ENCODE measurements at regions not wholly inside any gene's neighbourhood (a gene's known extent, or its start where the extent isn't known, plus 50 kb on each side); places are given as distances from the start of the nearest gene placed in this dataset.
A peak's percentile ranks its signal among the peaks of the same experiment; 100 is the strongest.

- ATAC-seq (no peak), DNase-seq (ENCODE audit: low read depth in 1 of 2, low spot score in 1 of 2) (no peak), FAIRE-seq (peak; percentile 36)
- CTCF ChIA-PET: no interaction called here
- POLR2A ChIA-PET: no interaction called here
- TF ChIP-seq HOXB5 (CRISPR knock-in tag; IDR thresholded peaks at IDR 0.05) (no peak), ZFP36 (IDR thresholded peaks at IDR 0.05; ENCODE audit: borderline replicate concordance, partially characterized antibody) (peak; percentile 71), ESRRA (IDR thresholded peaks at IDR 0.05; ENCODE audit: borderline replicate concordance, low read length) (no peak), POLR2A (IDR thresholded peaks at IDR 0.05; ENCODE audit: low read length) (no peak)
- H3K27ac ChIP-seq: no peak overlapping the region
- no peak overlapping the region for H3K4me3 ChIP-seq
- no peaks in the 10 kb centered on the region for H3K4me1 ChIP-seq
- WGBS (ENCODE audit: missing lambda C conversion rate): 2% methylated on average over 2 of the region's 2 CpGs
- H3K4me2 ChIP-seq: no peak overlapping the region
- peaks cover 16% of the 10 kb centered on the region; the same call in 2 of the 3 replicates for H3K9me3 ChIP-seq
Observed at GRCh38 chr2:41500895-41501294, 546.9 kb upstream of the PKDCC start.

- WGBS (ENCODE audit: missing lambda C conversion rate): 1% methylated on average over 1 of the region's 1 CpG
- CTCF ChIA-PET: no interaction called here
- TF ChIP-seq RCOR1 (IDR thresholded peaks at IDR 0.05; ENCODE audit: low read depth, low read length) (no peak), MAFK (IDR thresholded peaks at IDR 0.05; ENCODE audit: partially characterized antibody) (peak; percentile 35)
Observed at GRCh38 chr2:41502752-41503151, 545.1 kb upstream of the PKDCC start.

GRCh38 chr2:41504532-41504931 is 543.3 kb upstream of the PKDCC start:
- no peak for ATAC-seq

More at GRCh38 chr2:41502752-41503151, 545.1 kb upstream of the PKDCC start:
- H3K4me2 ChIP-seq: no peak overlapping the region
- H3K4me3 ChIP-seq: no peak overlapping the region
- no peak overlapping the region for H3K27ac ChIP-seq
- H3K4me1 ChIP-seq: no peaks in the 10 kb centered on the region
- no peak for FAIRE-seq
- no peak for ATAC-seq
- no peak for DNase-seq (ENCODE audit: low read depth in 1 of 2, low spot score in 1 of 2)
- H3K9me3 ChIP-seq: peaks cover 6% of the 10 kb centered on the region; the same call in 2 of the 3 replicates
- POLR2A ChIA-PET: no interaction called here

GRCh38 chr2:41510108-41510507 is 537.7 kb upstream of the PKDCC start:
- Histone ChIP-seq H3K4me1 (no peaks in the 10 kb centered on the region), H3K4me2 (no peak overlapping the region), H3K27ac (no peak overlapping the region), H3K9me3 (no peaks in the 10 kb centered on the region), H3K4me3 (no peak overlapping the region)
- FAIRE-seq (no peak), ATAC-seq (no peak; a peak in 1 of 6 replicates), DNase-seq (ENCODE audit: low read depth in 1 of 2, low spot score in 1 of 2) (no peak)
- CTCF ChIA-PET: interaction anchor here (1.2 kb wide), 1 partner anchor 15 kb away, joined by 3 read pairs; no protein-coding TSS in a partner anchor
- POLR2A ChIA-PET: no interaction called here
- 0% methylated on average over 4 of the region's 4 CpGs for WGBS (ENCODE audit: missing lambda C conversion rate)
- no peak for TF ChIP-seq REST (IDR thresholded peaks at IDR 0.05)
- no peak for TF ChIP-seq FOXS1 (CRISPR knock-in tag; IDR thresholded peaks at IDR 0.05)
- TF ChIP-seq TP53 (CRISPR knock-in tag; IDR thresholded peaks at IDR 0.05): no peak
- TF ChIP-seq SMC3 (IDR thresholded peaks at IDR 0.05): no peak
- no peak for TF ChIP-seq POLR2A (IDR thresholded peaks at IDR 0.05; ENCODE audit: low read length)
- TF ChIP-seq ZC3H11A (IDR thresholded peaks at IDR 0.05): no peak
- TF ChIP-seq ZFP36 (IDR thresholded peaks at IDR 0.05; ENCODE audit: borderline replicate concordance, partially characterized antibody): no peak
- TF ChIP-seq HEYL (CRISPR knock-in tag; IDR thresholded peaks at IDR 0.05): no peak
- TF ChIP-seq RNF2 (IDR thresholded peaks at IDR 0.05; ENCODE audit: borderline replicate concordance, low read depth): no peak
- TF ChIP-seq RARB (CRISPR knock-in tag; IDR thresholded peaks at IDR 0.05): no peak
- no peak for TF ChIP-seq SREBF2 (IDR thresholded peaks at IDR 0.05)
- no peak for TF ChIP-seq NR3C1 (IDR thresholded peaks at IDR 0.05)
- no peak for TF ChIP-seq ELK1 (IDR thresholded peaks at IDR 0.05; ENCODE audit: low read depth, low read length)
- TF ChIP-seq MAFK (IDR thresholded peaks at IDR 0.05; ENCODE audit: partially characterized antibody): no peak
- no peak for TF ChIP-seq POLR2AphosphoS2 (conservative IDR thresholded peaks at IDR 0.05; ENCODE audit: low read length)
- TF ChIP-seq PBX3 (IDR thresholded peaks at IDR 0.05): no peak
- TF ChIP-seq HMGXB4 (CRISPR knock-in tag; IDR thresholded peaks at IDR 0.05; ENCODE audit: borderline replicate concordance): no peak

More at GRCh38 chr2:41504532-41504931, 543.3 kb upstream of the PKDCC start:
- no peaks in the 10 kb centered on the region for H3K4me1 ChIP-seq
- H3K27ac ChIP-seq: no peak overlapping the region
- H3K4me3 ChIP-seq: no peak overlapping the region
- POLR2A ChIA-PET: no interaction called here
- CTCF ChIA-PET: no interaction called here
- 2% methylated on average over 2 of the region's 2 CpGs for WGBS (ENCODE audit: missing lambda C conversion rate)
- FAIRE-seq (no peak), DNase-seq (ENCODE audit: low read depth in 1 of 2, low spot score in 1 of 2) (no peak)
- no peak overlapping the region for H3K4me2 ChIP-seq
- peaks cover 6% of the 10 kb centered on the region; the same call in 2 of the 3 replicates for H3K9me3 ChIP-seq
- TF ChIP-seq HDAC2 (IDR thresholded peaks at IDR 0.05): no peak
- TF ChIP-seq MAX (IDR thresholded peaks at IDR 0.05): no peak
- no peak for TF ChIP-seq ZC3H11A (IDR thresholded peaks at IDR 0.05)
- TF ChIP-seq MAFK (IDR thresholded peaks at IDR 0.05; ENCODE audit: partially characterized antibody): peak; percentile 86
- TF ChIP-seq NPAS2 (CRISPR knock-in tag; IDR thresholded peaks at IDR 0.05; ENCODE audit: borderline replicate concordance): no peak

Data from A549 (cell line).